IMR-90 (cell line): ENCODE measurements at regions not wholly inside any gene's neighbourhood (a gene's known extent, or its start where the extent isn't known, plus 50 kb on each side); places are given as distances from the start of the nearest gene placed in this dataset.

Experiments used
- ATAC-seq: fragments of 200-7000 bp; cut with Tn5 transposase; 2 replicates; pipeline ENCODE4 v1.9.1; 2020; ENCODE audit warnings: low read depth, mild to moderate bottlenecking, moderate library complexity
- BruUV-seq: library from RNA; stranded (reverse); fragments of 400-500 nt; replicated peaks from 2 replicates; lab custom pipeline; 2021; lab: Mats Ljungman, UMichigan
- CTCF ChIA-PET: fragments of 300-600 bp; formaldehyde crosslinking; extraction: SDS; loops from one replicate; lab custom pipeline; 2021; ENCODE audit warnings: antibody characterized with exemption; lab: Yijun Ruan, JAX
- POLR2A ChIA-PET: fragments of 300-600 bp; sonication (Branson Sonifier 250); formaldehyde crosslinking; loops from one replicate; lab custom pipeline; 2022; ENCODE audit warnings: antibody characterized with exemption; ENCODE audit not compliant: unreplicated experiment; lab: Charles Lee
- DNase-seq: peaks from one replicate; pipeline ENCODE4 v3.0.0; 2013
- H2AFZ ChIP-seq: replicated peaks from 2 replicates; pipeline ENCODE3; 2013; ENCODE audit warnings: low read length, mild to moderate bottlenecking; ENCODE audit not compliant: poor library complexity
- H2AK5ac ChIP-seq: 2 replicates; pipeline ENCODE4 v1.6.1; 2013; ENCODE audit warnings: low read depth, low read length, inconsistent platforms
- H2AK9ac ChIP-seq: replicated peaks from 2 replicates; pipeline ENCODE3; 2013; ENCODE audit warnings: mild to moderate bottlenecking, low read depth, low read length, moderate library complexity; ENCODE audit not compliant: poor library complexity
- H2BK120ac ChIP-seq: 2 replicates; pipeline ENCODE4 v1.6.1; 2013; ENCODE audit warnings: low read depth, low read length, inconsistent platforms
- H2BK15ac ChIP-seq: 3 replicates; pipeline ENCODE4 v1.6.1; 2013; ENCODE audit warnings: low read depth, low read length, inconsistent platforms
- H2BK20ac ChIP-seq: 2 replicates; pipeline ENCODE4 v1.6.1; 2013; ENCODE audit warnings: low read depth, mild to moderate bottlenecking, inconsistent platforms, low read length, moderate library complexity
- H2BK5ac ChIP-seq: 2 replicates; pipeline ENCODE4 v1.6.1; 2013; ENCODE audit warnings: mild to moderate bottlenecking, low read depth, low read length, inconsistent platforms; ENCODE audit not compliant: poor library complexity, severe bottlenecking
- H3K14ac ChIP-seq: replicated peaks from 2 replicates; pipeline ENCODE4 v1.6.1; 2013; ENCODE audit warnings: low read depth, low read length, inconsistent platforms
- H3K18ac ChIP-seq: 2 replicates; pipeline ENCODE4 v1.6.1; 2013; ENCODE audit warnings: low read depth, low read length, control low read depth
- H3K23ac ChIP-seq: 2 replicates; pipeline ENCODE4 v1.6.1; 2013; ENCODE audit warnings: low read depth, low read length, inconsistent platforms
- H3K27ac ChIP-seq: 2 replicates; pipeline ENCODE4 v1.5.1; 2013; ENCODE audit warnings: mild to moderate bottlenecking, control low read depth, low read length; ENCODE audit not compliant: insufficient read depth
- H3K27me3 ChIP-seq: 2 replicates; pipeline ENCODE4 v1.6.1; 2013; ENCODE audit warnings: low read length; ENCODE audit not compliant: control insufficient read depth, insufficient read depth
- H3K36me3 ChIP-seq: 2 replicates; pipeline ENCODE4 v1.6.1; 2013; ENCODE audit warnings: low read length, mixed read lengths; ENCODE audit not compliant: control insufficient read depth, insufficient read depth
- H3K4ac ChIP-seq: 2 replicates; pipeline ENCODE4 v1.6.1; 2013; ENCODE audit warnings: low read depth, low read length, inconsistent platforms
- H3K4me1 ChIP-seq: 2 replicates; pipeline ENCODE4 v1.6.1; 2013; ENCODE audit warnings: low read length, mixed read lengths; ENCODE audit not compliant: control insufficient read depth, insufficient read depth
- H3K4me2 ChIP-seq: 2 replicates; pipeline ENCODE4 v1.6.1; 2013; ENCODE audit warnings: low read depth, mild to moderate bottlenecking, control low read depth, low read length, moderate library complexity
- H3K4me3 ChIP-seq: 2 replicates; pipeline ENCODE4 v1.5.1; 2013; ENCODE audit warnings: low read depth, mild to moderate bottlenecking, control low read depth, low read length, moderate library complexity; ENCODE audit not compliant: insufficient read depth
- H3K56ac ChIP-seq: 2 replicates; pipeline ENCODE4 v1.6.1; 2013; ENCODE audit warnings: low read length, inconsistent platforms; ENCODE audit not compliant: insufficient read depth; ENCODE audit errors: extremely low read depth
- H3K79me1 ChIP-seq, 2 experiments: 2 replicates each; pipeline ENCODE4 v1.6.1; 2013; ENCODE audit warnings: low read length in 2 of 2, inconsistent platforms in 1 of 2, low read depth in 1 of 2
- H3K9ac ChIP-seq: 2 replicates; pipeline ENCODE4 v1.6.1; 2013; ENCODE audit warnings: low read depth, low read length, control low read depth
- H3K9me1 ChIP-seq: 2 replicates; pipeline ENCODE4 v1.6.1; 2013; ENCODE audit warnings: low read length, inconsistent platforms; ENCODE audit not compliant: insufficient read depth
- H3K9me3 ChIP-seq: 2 replicates; pipeline ENCODE4 v1.6.1; 2013; ENCODE audit warnings: low read length; ENCODE audit not compliant: control insufficient read depth, insufficient read depth
- H4K20me1 ChIP-seq: 2 replicates; pipeline ENCODE4 v1.6.1; 2013; ENCODE audit warnings: low read length, inconsistent platforms; ENCODE audit not compliant: insufficient read depth
- H4K5ac ChIP-seq: 2 replicates; pipeline ENCODE4 v1.6.1; 2013; ENCODE audit warnings: mild to moderate bottlenecking, low read depth, low read length, control low read depth
- H4K8ac ChIP-seq, 2 experiments: 2 replicates each; pipeline ENCODE4 v1.6.1; 2013; ENCODE audit warnings: low read depth in 2 of 2, low read length in 2 of 2, control low read depth in 1 of 2, inconsistent platforms in 1 of 2
- H4K91ac ChIP-seq: 2 replicates; pipeline ENCODE4 v1.6.1; 2013; ENCODE audit warnings: low read depth, low read length, inconsistent platforms; ENCODE audit not compliant: insufficient read depth
- BHLHE40 ChIP-seq: fragments of 150-350 bp; IDR thresholded peaks from 2 replicates; pipeline ENCODE4 v1.6.1; 2016; ENCODE audit warnings: mild to moderate bottlenecking, low read depth, low read length
- CEBPB ChIP-seq: IDR thresholded peaks from 2 replicates; pipeline ENCODE4 v1.6.1; 2012; ENCODE audit warnings: low read depth, low read length, improper control_type of control experiment
- CHD1 ChIP-seq: IDR thresholded peaks from 2 replicates; pipeline ENCODE4 v1.6.1; 2012; ENCODE audit warnings: low read depth, low read length, improper control_type of control experiment
- FOS ChIP-seq: fragments of 150-350 bp; IDR thresholded peaks from 2 replicates; pipeline ENCODE4 v1.6.1; 2016; ENCODE audit warnings: low read depth, low read length
- MAFK ChIP-seq: IDR thresholded peaks from 2 replicates; pipeline ENCODE4 v1.6.1; 2012; ENCODE audit warnings: low read depth, low read length, improper control_type of control experiment
- MAZ ChIP-seq: IDR thresholded peaks from 2 replicates; pipeline ENCODE4 v1.6.1; 2012; ENCODE audit warnings: low read depth, mild to moderate bottlenecking, low read length, improper control_type of control experiment, moderate library complexity, borderline replicate concordance
- MXI1 ChIP-seq: IDR thresholded peaks from 2 replicates; pipeline ENCODE4 v1.6.1; 2012; ENCODE audit warnings: low read depth, mild to moderate bottlenecking, low read length, moderate library complexity, borderline replicate concordance
- POLR2A ChIP-seq: IDR thresholded peaks from 2 replicates; pipeline ENCODE4 v1.6.1; 2012; ENCODE audit warnings: mild to moderate bottlenecking, low read depth, low read length
- RAD21 ChIP-seq: IDR thresholded peaks from 2 replicates; pipeline ENCODE4 v1.6.1; 2012; ENCODE audit warnings: low read length, improper control_type of control experiment
- RFX5 ChIP-seq: IDR thresholded peaks from 2 replicates; pipeline ENCODE4 v1.8.0; 2012; ENCODE audit warnings: low read depth, mild to moderate bottlenecking, low read length, moderate library complexity
- SMC3 ChIP-seq: fragments of 150-350 bp; IDR thresholded peaks from 2 replicates; pipeline ENCODE4 v1.6.1; 2016; ENCODE audit warnings: low read depth, mild to moderate bottlenecking, antibody characterized with exemption, low read length, moderate library complexity
- dilution Hi-C: fragments of 300-500 bp; cut with HindIII; formaldehyde crosslinking; loops from one replicate; pipeline ENCODE4 v1.14.3; 2018; ENCODE audit warnings: low sequenced_read_pairs; ENCODE audit not compliant: unreplicated experiment
- in situ Hi-C: fragments of 300-500 bp; cut with MboI; formaldehyde crosslinking; loops from 3 replicates; pipeline ENCODE4 v1.14.3; 2019; ENCODE audit warnings: low sequenced_read_pairs, inconsistent platforms, mixed read lengths
- intact Hi-C: fragments of 100-400 bp; cut with micrococcal nuclease; formaldehyde crosslinking; loops from 2 replicates; pipeline ENCODE4 v1.10.0; 2022
- TF ChIP-seq, protein P1 (sequence below): conservative IDR thresholded peaks from 2 replicates; pipeline ENCODE4 v1.5.1; 2012; ENCODE audit warnings: mild to moderate bottlenecking, low read depth, low read length, improper control_type of control experiment
- TF ChIP-seq, protein P2 (sequence below): fragments of 150-350 bp; IDR thresholded peaks from 2 replicates; pipeline ENCODE4 v1.6.1; 2017; ENCODE audit warnings: mild to moderate bottlenecking, antibody characterized with exemption, low read length, low read depth
- TF ChIP-seq, protein P3 (sequence below): fragments of 150-350 bp; IDR thresholded peaks from 2 replicates; pipeline ENCODE4 v1.6.1; 2016; ENCODE audit warnings: low read depth, mild to moderate bottlenecking, low read length, moderate library complexity, borderline replicate concordance

DNA sequence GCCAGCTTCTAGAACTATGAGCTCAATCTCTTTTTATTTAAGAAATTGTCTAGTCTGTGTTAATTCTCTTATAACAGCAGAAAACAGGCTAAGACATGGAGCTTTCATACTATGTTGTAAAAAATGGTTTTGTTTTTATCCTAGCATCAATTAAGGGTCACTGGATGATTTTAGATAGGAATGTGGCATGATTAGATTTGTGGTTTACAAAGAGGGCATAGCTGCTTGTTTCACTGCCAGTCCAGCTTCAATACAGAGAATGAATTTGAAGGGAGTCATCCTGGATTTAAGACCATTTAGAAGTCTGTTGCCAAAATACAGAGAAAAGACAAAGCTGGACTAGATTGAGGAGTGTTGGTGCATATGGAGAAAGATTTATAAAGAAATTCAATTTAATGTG lies 532.6 kb upstream of the CCDC54 start:
- ChIA-PET POLR2A (no interaction called here), CTCF (no interaction called here)
- no peak overlapping the region for H3K4me3 ChIP-seq
- no peaks in the 10 kb centered on the region for H3K36me3 ChIP-seq
- no peak overlapping the region for H2BK5ac ChIP-seq
- H4K8ac ChIP-seq = no peak overlapping the region
- H3K9me1 ChIP-seq = no peaks in the 10 kb centered on the region
- no peak overlapping the region for H3K14ac ChIP-seq
- intact Hi-C loops (no loop called here), dilution Hi-C loops (no loop called here), in situ Hi-C loops (no loop called here)
- TF ChIP-seq RAD21 (no peak), MAZ (no peak), BHLHE40 (no peak), CEBPB (no peak), CHD1 (no peak), MAFK (no peak), MXI1 (no peak), POLR2A (no peak), RFX5 (no peak), FOS (no peak), SMC3 (no peak)
- TF ChIP-seq, protein P1, sequence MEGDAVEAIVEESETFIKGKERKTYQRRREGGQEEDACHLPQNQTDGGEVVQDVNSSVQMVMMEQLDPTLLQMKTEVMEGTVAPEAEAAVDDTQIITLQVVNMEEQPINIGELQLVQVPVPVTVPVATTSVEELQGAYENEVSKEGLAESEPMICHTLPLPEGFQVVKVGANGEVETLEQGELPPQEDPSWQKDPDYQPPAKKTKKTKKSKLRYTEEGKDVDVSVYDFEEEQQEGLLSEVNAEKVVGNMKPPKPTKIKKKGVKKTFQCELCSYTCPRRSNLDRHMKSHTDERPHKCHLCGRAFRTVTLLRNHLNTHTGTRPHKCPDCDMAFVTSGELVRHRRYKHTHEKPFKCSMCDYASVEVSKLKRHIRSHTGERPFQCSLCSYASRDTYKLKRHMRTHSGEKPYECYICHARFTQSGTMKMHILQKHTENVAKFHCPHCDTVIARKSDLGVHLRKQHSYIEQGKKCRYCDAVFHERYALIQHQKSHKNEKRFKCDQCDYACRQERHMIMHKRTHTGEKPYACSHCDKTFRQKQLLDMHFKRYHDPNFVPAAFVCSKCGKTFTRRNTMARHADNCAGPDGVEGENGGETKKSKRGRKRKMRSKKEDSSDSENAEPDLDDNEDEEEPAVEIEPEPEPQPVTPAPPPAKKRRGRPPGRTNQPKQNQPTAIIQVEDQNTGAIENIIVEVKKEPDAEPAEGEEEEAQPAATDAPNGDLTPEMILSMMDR = no peak
- TF ChIP-seq, protein P2, sequence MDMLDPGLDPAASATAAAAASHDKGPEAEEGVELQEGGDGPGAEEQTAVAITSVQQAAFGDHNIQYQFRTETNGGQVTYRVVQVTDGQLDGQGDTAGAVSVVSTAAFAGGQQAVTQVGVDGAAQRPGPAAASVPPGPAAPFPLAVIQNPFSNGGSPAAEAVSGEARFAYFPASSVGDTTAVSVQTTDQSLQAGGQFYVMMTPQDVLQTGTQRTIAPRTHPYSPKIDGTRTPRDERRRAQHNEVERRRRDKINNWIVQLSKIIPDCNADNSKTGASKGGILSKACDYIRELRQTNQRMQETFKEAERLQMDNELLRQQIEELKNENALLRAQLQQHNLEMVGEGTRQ = no peak
- TF ChIP-seq, protein P3, sequence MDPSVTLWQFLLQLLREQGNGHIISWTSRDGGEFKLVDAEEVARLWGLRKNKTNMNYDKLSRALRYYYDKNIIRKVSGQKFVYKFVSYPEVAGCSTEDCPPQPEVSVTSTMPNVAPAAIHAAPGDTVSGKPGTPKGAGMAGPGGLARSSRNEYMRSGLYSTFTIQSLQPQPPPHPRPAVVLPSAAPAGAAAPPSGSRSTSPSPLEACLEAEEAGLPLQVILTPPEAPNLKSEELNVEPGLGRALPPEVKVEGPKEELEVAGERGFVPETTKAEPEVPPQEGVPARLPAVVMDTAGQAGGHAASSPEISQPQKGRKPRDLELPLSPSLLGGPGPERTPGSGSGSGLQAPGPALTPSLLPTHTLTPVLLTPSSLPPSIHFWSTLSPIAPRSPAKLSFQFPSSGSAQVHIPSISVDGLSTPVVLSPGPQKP = no peak
- H3K23ac ChIP-seq = no peak overlapping the region
- H3K79me1 ChIP-seq = no peaks in the 10 kb centered on the region
- ATAC-seq = no peak
- no peak overlapping the region for H3K4me2 ChIP-seq
- DNase-seq = no peak
- H4K91ac ChIP-seq = no peak overlapping the region
- H4K20me1 ChIP-seq = no peaks in the 10 kb centered on the region
- no peak overlapping the region for H2AFZ ChIP-seq
- no peak overlapping the region for H2AK9ac ChIP-seq
- H3K56ac ChIP-seq = no peak overlapping the region
- peaks cover under 1% of the 10 kb centered on the region; the same call in 1 of the 2 replicates for H3K4me1 ChIP-seq
- no peaks in the 10 kb centered on the region for H3K9me3 ChIP-seq
- no peak overlapping the region for H2AK5ac ChIP-seq
- H2BK15ac ChIP-seq = no peak overlapping the region
- H3K27ac ChIP-seq = no peak overlapping the region
- no peak overlapping the region for H3K4ac ChIP-seq
- H2BK120ac ChIP-seq = no peak overlapping the region
- no peak overlapping the region for H4K5ac ChIP-seq
- no TSS peak for BruUV-seq
- no peak overlapping the region for H3K9ac ChIP-seq
- no peak overlapping the region for H3K18ac ChIP-seq
- H2BK20ac ChIP-seq = no peak overlapping the region
- H3K27me3 ChIP-seq = no peaks in the 10 kb centered on the region
